ENCODE measurements at regions not wholly inside any gene's neighbourhood (a gene's known extent, or its start where the extent isn't known, plus 50 kb on each side); places are given as distances from the start of the nearest gene placed in this dataset.

DNA sequence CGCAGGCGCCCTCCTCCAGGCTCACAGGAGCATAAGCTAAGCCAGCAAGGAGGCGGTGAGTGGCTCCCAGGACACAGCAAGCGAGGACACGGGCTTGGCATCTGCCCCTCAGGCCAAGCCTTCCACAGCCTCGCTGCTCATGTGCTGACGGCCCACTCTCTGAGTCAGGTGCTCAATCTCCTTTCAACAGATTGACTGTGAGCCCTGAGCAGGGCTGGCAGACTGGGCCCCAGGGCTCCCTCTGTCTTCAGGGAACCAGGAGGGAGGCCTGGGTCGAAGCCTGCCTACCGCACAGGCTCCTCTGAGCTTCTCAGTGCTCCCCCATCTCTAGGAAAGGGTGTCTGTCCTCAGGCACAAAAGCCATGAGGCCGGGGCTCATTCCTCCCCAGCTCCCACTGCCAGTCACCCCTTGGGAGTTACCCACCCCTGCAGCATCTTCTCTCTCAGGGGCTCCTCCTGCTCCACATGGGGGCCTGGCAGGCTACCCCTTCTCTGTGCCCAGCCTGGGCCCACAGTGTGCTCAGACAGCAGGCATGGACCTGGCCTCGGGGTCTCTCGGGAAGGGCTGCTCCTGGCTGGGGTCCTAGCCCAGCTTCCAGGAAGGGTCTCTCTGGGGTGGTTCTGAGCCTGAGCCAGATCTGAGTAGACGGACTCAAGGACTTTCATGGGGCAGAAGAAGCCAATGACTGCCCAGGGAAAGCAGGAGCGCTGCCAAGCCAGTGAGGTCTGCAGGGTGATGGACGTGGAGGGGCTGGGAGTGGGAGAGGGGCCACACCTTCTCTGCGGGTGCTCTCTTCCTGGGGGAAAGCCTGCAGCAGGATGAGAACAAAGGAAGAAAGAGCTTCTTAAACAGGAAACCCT lies 138.0 kb upstream of the GPC1 start:
- TF ChIP-seq, protein P1, sequence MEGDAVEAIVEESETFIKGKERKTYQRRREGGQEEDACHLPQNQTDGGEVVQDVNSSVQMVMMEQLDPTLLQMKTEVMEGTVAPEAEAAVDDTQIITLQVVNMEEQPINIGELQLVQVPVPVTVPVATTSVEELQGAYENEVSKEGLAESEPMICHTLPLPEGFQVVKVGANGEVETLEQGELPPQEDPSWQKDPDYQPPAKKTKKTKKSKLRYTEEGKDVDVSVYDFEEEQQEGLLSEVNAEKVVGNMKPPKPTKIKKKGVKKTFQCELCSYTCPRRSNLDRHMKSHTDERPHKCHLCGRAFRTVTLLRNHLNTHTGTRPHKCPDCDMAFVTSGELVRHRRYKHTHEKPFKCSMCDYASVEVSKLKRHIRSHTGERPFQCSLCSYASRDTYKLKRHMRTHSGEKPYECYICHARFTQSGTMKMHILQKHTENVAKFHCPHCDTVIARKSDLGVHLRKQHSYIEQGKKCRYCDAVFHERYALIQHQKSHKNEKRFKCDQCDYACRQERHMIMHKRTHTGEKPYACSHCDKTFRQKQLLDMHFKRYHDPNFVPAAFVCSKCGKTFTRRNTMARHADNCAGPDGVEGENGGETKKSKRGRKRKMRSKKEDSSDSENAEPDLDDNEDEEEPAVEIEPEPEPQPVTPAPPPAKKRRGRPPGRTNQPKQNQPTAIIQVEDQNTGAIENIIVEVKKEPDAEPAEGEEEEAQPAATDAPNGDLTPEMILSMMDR (IDR thresholded peaks at IDR 0.05) = no peak
- TF ChIP-seq ZFX (IDR thresholded peaks at IDR 0.05; ENCODE audit: borderline replicate concordance) = no peak

Data from 22Rv1 (cell line).